GM12878 (cell line): ENCODE measurements at regions not wholly inside any gene's neighbourhood (a gene's known extent, or its start where the extent isn't known, plus 50 kb on each side); places are given as distances from the start of the nearest gene placed in this dataset.

ENCODE experiments used
- ATAC-seq: fragments of 200-7000 bp; cut with Tn5 transposase; 3 replicates; pipeline ENCODE4 v1.9.1; 2020; ENCODE audit warnings: mild to moderate bottlenecking, moderate library complexity
- BruUV-seq: library from RNA; stranded (reverse); fragments of 400-500 nt; replicated peaks from 2 replicates; lab custom pipeline; 2021; lab: Mats Ljungman, UMichigan
- CTCF ChIA-PET: fragments of 300-600 bp; sonication (Branson Sonifier 250); formaldehyde crosslinking; extraction: SDS; loops from one replicate; lab custom pipeline; 2021; ENCODE audit warnings: inconsistent platforms; lab: Yijun Ruan, JAX
- POLR2A ChIA-PET: fragments of 350-600 bp; formaldehyde crosslinking; extraction: SDS; loops from one replicate; lab custom pipeline; 2021; ENCODE audit warnings: inconsistent platforms; lab: Charles Lee
- RAD21 ChIA-PET: fragments of 300-600 bp; sonication (Branson Sonifier 250); formaldehyde crosslinking; loops from one replicate; lab custom pipeline; 2023; ENCODE audit warnings: antibody characterized with exemption; ENCODE audit not compliant: unreplicated experiment; lab: Charles Lee
- SMC1A ChIA-PET: fragments of 300-600 bp; sonication (Branson Sonifier 250); formaldehyde crosslinking; loops from one replicate; lab custom pipeline; 2023; ENCODE audit not compliant: unreplicated experiment, uncharacterized antibody; lab: Charles Lee
- DNase-seq: peaks from one replicate; pipeline ENCODE4 v3.0.0-alpha.2; 2011; ENCODE audit warnings: low read depth, low spot score
- FAIRE-seq: peaks from 3 replicates; lab custom pipeline; 2011; peaks lifted over from hg19 to GRCh38; lab: Jason Lieb, UNC
- H2AFZ ChIP-seq: 2 replicates; pipeline ENCODE4 v1.6.0; 2011; ENCODE audit warnings: low read depth, low read length, control low read depth; ENCODE audit not compliant: control insufficient read depth
- H3K27ac ChIP-seq: 2 replicates; pipeline ENCODE4 v1.5.1; 2011; ENCODE audit warnings: control low read depth; ENCODE audit not compliant: control insufficient read depth, insufficient read depth
- H3K27me3 ChIP-seq, 2 experiments: replicated peaks in 1 of 2; 2 replicates each; pipeline versions ENCODE4 v1.6.0 to v1.6.1; 2011; ENCODE audit warnings: low read length in 1 of 2; ENCODE audit not compliant: control insufficient read depth in 2 of 2, insufficient read depth in 2 of 2
- H3K36me3 ChIP-seq, 2 experiments: 2 replicates each; pipeline ENCODE4 v1.5.1; 2011; ENCODE audit warnings: low read length in 1 of 2; ENCODE audit not compliant: control insufficient read depth in 2 of 2, insufficient read depth in 2 of 2
- H3K4me1 ChIP-seq: 2 replicates; pipeline ENCODE4 v1.6.1; 2011; ENCODE audit warnings: mild to moderate bottlenecking, low read length, moderate library complexity, mixed read lengths; ENCODE audit not compliant: control insufficient read depth, insufficient read depth
- H3K4me2 ChIP-seq: 2 replicates; pipeline ENCODE4 v1.6.0; 2011; ENCODE audit warnings: control low read depth; ENCODE audit not compliant: control insufficient read depth, insufficient read depth
- H3K4me3 ChIP-seq: fragments of 200-600 bp; sonication (generic); 2 replicates; pipeline ENCODE4 v1.5.1; 2016
- H3K79me2 ChIP-seq: 2 replicates; pipeline ENCODE4 v1.6.0; 2011; ENCODE audit warnings: low read length; ENCODE audit not compliant: control insufficient read depth, insufficient read depth
- H3K9ac ChIP-seq: 2 replicates; pipeline ENCODE4 v1.8.0; 2011; ENCODE audit warnings: low read length, control low read depth, mixed read lengths; ENCODE audit not compliant: control insufficient read depth, insufficient read depth
- H3K9me3 ChIP-seq: replicated peaks from 3 replicates; pipeline ENCODE4 v1.5.1; 2011; ENCODE audit warnings: mild to moderate bottlenecking, low read length; ENCODE audit not compliant: control insufficient read depth, insufficient read depth
- H4K20me1 ChIP-seq: 2 replicates; pipeline ENCODE4 v1.6.0; 2011; ENCODE audit not compliant: control insufficient read depth, insufficient read depth
- BACH1 ChIP-seq: fragments of 450-650 bp; IDR thresholded peaks from 2 replicates; pipeline ENCODE4 v1.6.1; 2017; ENCODE audit warnings: mild to moderate bottlenecking, borderline replicate concordance
- BHLHE40 ChIP-seq, 2 experiments: fragments of 450-650 bp in 1 of 2; IDR thresholded peaks; 2 replicates each; pipeline ENCODE4 v1.6.1; 2011 to 2017; ENCODE audit warnings: low read depth in 2 of 2, borderline replicate concordance in 1 of 2, improper control_type of control experiment in 1 of 2, low read length in 1 of 2, mild to moderate bottlenecking in 1 of 2
- MXI1 ChIP-seq: fragments of 150-350 bp; IDR thresholded peaks from 2 replicates; pipeline ENCODE4 v1.6.1; 2011; ENCODE audit warnings: low read depth, mild to moderate bottlenecking, inconsistent platforms, low read length, improper control_type of control experiment
- POLR2AphosphoS5 ChIP-seq: IDR thresholded peaks from 2 replicates; pipeline ENCODE4 v1.6.1; 2011; ENCODE audit warnings: mild to moderate bottlenecking, low read length, inconsistent platforms
- RUNX3 ChIP-seq: IDR thresholded peaks from 2 replicates; pipeline ENCODE4 v1.6.1; 2012; ENCODE audit warnings: low read length, inconsistent platforms
- SREBF2 ChIP-seq: IDR thresholded peaks from 2 replicates; pipeline ENCODE4 v1.6.1; 2012; ENCODE audit warnings: mild to moderate bottlenecking, low read length
- ZNF217 ChIP-seq: fragments of 450-650 bp; IDR thresholded peaks from 2 replicates; pipeline ENCODE4 v1.6.1; 2017; ENCODE audit warnings: antibody characterized with exemption, mild to moderate bottlenecking
- WGBS: methylation state at CpG from one replicate; pipeline ENCODE4 v1.1.6; 2016; ENCODE audit warnings: low lambda C conversion rate; ENCODE audit not compliant: insufficient replicate concordance, insufficient coverage; ENCODE audit errors: missing lambda C conversion rate; 5-methylcytosine and 5-hydroxymethylcytosine counted together
- in situ Hi-C: fragments of 300-500 bp; cut with MboI; formaldehyde crosslinking; loops from 9 replicates; pipeline ENCODE4 v1.14.3; 2018; ENCODE audit warnings: mixed read lengths
- intact Hi-C: fragments of 100-400 bp; cut with micrococcal nuclease; formaldehyde crosslinking; loops from one replicate; pipeline ENCODE4 v1.14.2; 2022; ENCODE audit not compliant: unreplicated experiment
- TF ChIP-seq, protein P1 (sequence below): IDR thresholded peaks from 2 replicates; pipeline ENCODE4 v1.6.1; 2011; ENCODE audit warnings: borderline replicate concordance, low read depth, mild to moderate bottlenecking, moderate library complexity, mixed read lengths, low read length; ENCODE audit not compliant: insufficient read depth; ENCODE audit errors: extremely low read length

DNA sequence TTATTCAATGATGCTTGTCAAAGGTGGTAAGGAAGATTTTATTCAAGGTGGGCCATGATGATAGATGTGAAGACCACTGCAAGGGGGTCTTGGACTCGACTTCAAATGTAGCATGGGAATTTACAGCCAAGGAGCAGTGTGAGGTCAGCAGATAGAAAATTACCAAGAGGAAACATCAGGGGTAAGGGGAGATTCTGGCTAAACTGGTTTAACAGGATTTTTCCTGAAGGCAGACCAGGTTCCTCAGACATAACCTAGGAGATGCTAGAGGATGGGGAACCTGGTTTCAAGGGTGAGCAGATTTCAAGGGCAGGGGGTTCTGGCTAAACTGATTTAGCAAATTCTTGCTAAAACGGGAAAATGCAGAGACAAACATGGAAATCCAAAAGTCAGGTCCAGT, 464.9 kb downstream of the TAFA4 start (continued):
- TF ChIP-seq BHLHE40 (IDR thresholded peaks at IDR 0.05; ENCODE audit: borderline replicate concordance in 1 of 2, low read depth in 2 of 2, low read length in 1 of 2) (no peak), POLR2AphosphoS5 (no peak)
- TF ChIP-seq, protein P1, sequence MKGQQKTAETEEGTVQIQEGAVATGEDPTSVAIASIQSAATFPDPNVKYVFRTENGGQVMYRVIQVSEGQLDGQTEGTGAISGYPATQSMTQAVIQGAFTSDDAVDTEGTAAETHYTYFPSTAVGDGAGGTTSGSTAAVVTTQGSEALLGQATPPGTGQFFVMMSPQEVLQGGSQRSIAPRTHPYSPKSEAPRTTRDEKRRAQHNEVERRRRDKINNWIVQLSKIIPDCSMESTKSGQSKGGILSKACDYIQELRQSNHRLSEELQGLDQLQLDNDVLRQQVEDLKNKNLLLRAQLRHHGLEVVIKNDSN, result no peak

DNA sequence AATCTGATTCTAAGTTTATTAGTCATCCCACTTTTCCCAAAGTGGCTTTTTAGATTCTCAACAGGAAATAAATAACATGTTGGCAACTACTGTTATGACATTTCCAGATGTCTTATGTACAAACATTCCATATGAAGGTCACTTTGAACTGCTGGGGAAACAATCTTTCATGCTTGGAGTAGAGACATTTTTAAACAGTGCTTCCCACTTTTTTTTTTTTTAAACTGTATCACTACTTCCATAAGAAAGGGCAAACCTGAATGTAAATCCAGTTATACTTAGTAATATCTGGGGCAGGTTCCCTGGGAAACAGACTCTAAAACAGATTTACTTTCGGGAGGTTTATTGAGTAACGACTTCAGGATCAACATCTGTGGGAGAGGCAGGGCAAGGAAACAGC, 473.8 kb downstream of the TAFA4 start:
- no peak overlapping the region for H3K4me2 ChIP-seq
- WGBS, result 3% methylated on average over 2 of the region's 2 CpGs
- no peak for TF ChIP-seq ZNF217
- TF ChIP-seq SREBF2, result no peak
- TF ChIP-seq RUNX3, result no peak
- TF ChIP-seq MXI1, result no peak
- TF ChIP-seq BACH1, result no peak
- H3K27ac ChIP-seq, result no peak overlapping the region
- ChIA-PET RAD21 (no interaction called here), SMC1A (interaction anchor here (1.4 kb wide), 1 partner anchor 12 kb away, joined by 5 read pairs; no protein-coding TSS in a partner anchor), CTCF (no interaction called here), POLR2A (no interaction called here)
- no peak overlapping the region for H3K9ac ChIP-seq
- FAIRE-seq (no peak), ATAC-seq (no peak), DNase-seq (no peak)
- no peaks in the 10 kb centered on the region for H3K79me2 ChIP-seq
- intact Hi-C loops (no loop called here), in situ Hi-C loops (no loop called here)
- no peaks in the 10 kb centered on the region for H4K20me1 ChIP-seq
- no peak overlapping the region for H3K4me3 ChIP-seq
- H3K4me1 ChIP-seq, result no peaks in the 10 kb centered on the region
- BruUV-seq, result no TSS peak
- no peaks in the 10 kb centered on the region for H3K9me3 ChIP-seq
- H2AFZ ChIP-seq, result no peak overlapping the region
- no peaks in the 10 kb centered on the region for H3K27me3 ChIP-seq
- no peaks in the 10 kb centered on the region for H3K36me3 ChIP-seq
